ENCODE measurements at regions not wholly inside any gene's neighbourhood (a gene's known extent, or its start where the extent isn't known, plus 50 kb on each side); places are given as distances from the start of the nearest gene placed in this dataset.

- DNase-seq, result no peak
Observed at GRCh38 chr9:99282406-99282805, 60.3 kb downstream of the SEC61B start.

GRCh38 chr9:99285965-99286364 lies 63.9 kb downstream of the SEC61B start:
- no peak for DNase-seq

- DNase-seq, result no peak
Observed at GRCh38 chr9:99286536-99286935, 64.5 kb downstream of the SEC61B start.

- DNase-seq, result no peak
Observed at GRCh38 chr9:99287641-99288040, 65.6 kb downstream of the SEC61B start.

GRCh38 chr9:99288830-99289229 lies 66.7 kb downstream of the SEC61B start:
- DNase-seq, result no peak

GRCh38 chr9:99294850-99295461 lies 72.9 kb downstream of the SEC61B start:
- DNase-seq, result no peak

- DNase-seq, result peak; percentile 11
Observed at GRCh38 chr9:99296291-99296951, 74.3 kb downstream of the SEC61B start.

GRCh38 chr9:99298614-99299013 lies 76.5 kb downstream of the SEC61B start:
- DNase-seq, result no peak

- DNase-seq, result no peak
Observed at GRCh38 chr9:99299211-99300102, 77.4 kb downstream of the SEC61B start.

GRCh38 chr9:99300103-99300439 lies 78.0 kb downstream of the SEC61B start:
- DNase-seq, result no peak

- no peak for DNase-seq
Observed at GRCh38 chr9:99300603-99301002, 78.5 kb downstream of the SEC61B start.

- no peak for DNase-seq
Observed at GRCh38 chr9:99303177-99303576, 81.1 kb downstream of the SEC61B start.

- no peak for DNase-seq
Observed at GRCh38 chr9:99305124-99305523, 83.0 kb downstream of the SEC61B start.

- no peak for DNase-seq
Observed at GRCh38 chr9:99305820-99306811, 84.0 kb downstream of the SEC61B start.

- DNase-seq, result no peak
Observed at GRCh38 chr9:99307851-99308250, 85.8 kb downstream of the SEC61B start.

- DNase-seq, result no peak
Observed at GRCh38 chr9:99309141-99309939, 87.3 kb downstream of the SEC61B start.

- DNase-seq, result no peak
Observed at GRCh38 chr9:99312736-99313135, 90.7 kb downstream of the SEC61B start.

- DNase-seq, result no peak
Observed at GRCh38 chr9:99319048-99319447, 97.0 kb downstream of the SEC61B start.

- no peak for DNase-seq
Observed at GRCh38 chr9:99322299-99322698, 100.2 kb downstream of the SEC61B start.

GRCh38 chr9:99326112-99326916 lies 104.2 kb downstream of the SEC61B start:
- DNase-seq, result no peak

- DNase-seq, result no peak
Observed at GRCh38 chr9:99326917-99327189, 104.8 kb downstream of the SEC61B start.
